Stimulated activated CD4-positive, alpha-beta T cell treated with anti-CD3 and anti-CD28 coated beads, Interleukin-15, amount 100 ng/mL, for 48 hours (primary cell): ENCODE measurements at regions not wholly inside any gene's neighbourhood (a gene's known extent, or its start where the extent isn't known, plus 50 kb on each side); places are given as distances from the start of the nearest gene placed in this dataset.
"Not testable (repeated sequence)": the region's sequence is repeated elsewhere in the genome, so short reads cannot be mapped to it uniquely, and the experiment has no call there.

Experiments used
- DNase-seq, 2 donors: peaks; one replicate each; pipeline ENCODE4 v3.0.0-alpha.2; 2020; ENCODE audit warnings: low read depth in 2 of 2

- DNase-seq = no peak
Observed at GRCh38 chr11:122604621-122605020, 50.9 kb upstream of the UBASH3B start.

- DNase-seq = no peak
Observed at GRCh38 chr11:122601141-122602125, 54.1 kb upstream of the UBASH3B start.

- no peak for DNase-seq
Observed at GRCh38 chr11:122600290-122600689, 55.2 kb upstream of the UBASH3B start.

GRCh38 chr11:122599434-122599833 is 56.1 kb upstream of the UBASH3B start:
- no peak for DNase-seq

GRCh38 chr11:122598971-122599370 is 56.6 kb upstream of the UBASH3B start:
- DNase-seq = no peak

- no peak for DNase-seq
Observed at GRCh38 chr11:122597511-122597910, 58.0 kb upstream of the UBASH3B start.

- DNase-seq = no peak
Observed at GRCh38 chr11:122594986-122595645, 60.4 kb upstream of the UBASH3B start.

- no peak for DNase-seq
Observed at GRCh38 chr11:122593473-122594420, 61.8 kb upstream of the UBASH3B start.

GRCh38 chr11:122592641-122593040 is 62.9 kb upstream of the UBASH3B start:
- no peak for DNase-seq

- no peak for DNase-seq
Observed at GRCh38 chr11:122584670-122585069, 70.9 kb upstream of the UBASH3B start.

- not testable (repeated sequence) for DNase-seq
Observed at GRCh38 chr11:122580071-122580470, 75.5 kb upstream of the UBASH3B start.

- DNase-seq = no peak
Observed at GRCh38 chr11:122578171-122578825, 77.2 kb upstream of the UBASH3B start.

GRCh38 chr11:122572592-122572991 is 82.9 kb upstream of the UBASH3B start:
- DNase-seq = no peak

GRCh38 chr11:122563761-122564160 is 91.8 kb upstream of the UBASH3B start:
- no peak for DNase-seq

- DNase-seq = no peak
Observed at GRCh38 chr11:122559734-122560382, 95.7 kb upstream of the UBASH3B start.

- DNase-seq = not testable (repeated sequence)
Observed at GRCh38 chr11:122559218-122559617, 96.3 kb upstream of the UBASH3B start.

GRCh38 chr11:122557163-122557562 is 98.4 kb upstream of the UBASH3B start:
- DNase-seq = not testable (repeated sequence)

- DNase-seq = no peak
Observed at GRCh38 chr11:122556605-122557004, 98.9 kb upstream of the UBASH3B start.

- DNase-seq = no peak
Observed at GRCh38 chr11:122538060-122538459, 117.5 kb upstream of the UBASH3B start.

GRCh38 chr11:122524898-122525297 is 130.6 kb upstream of the UBASH3B start:
- DNase-seq = no peak
